DND-41 (cell line): ENCODE measurements at regions not wholly inside any gene's neighbourhood (a gene's known extent, or its start where the extent isn't known, plus 50 kb on each side); places are given as distances from the start of the nearest gene placed in this dataset.

Experiments used
- EZH2 ChIP-seq: IDR thresholded peaks from 3 replicates; pipeline ENCODE4 v1.6.1; 2012; ENCODE audit warnings: borderline replicate concordance, low read depth, mild to moderate bottlenecking, moderate library complexity, low read length, inconsistent platforms; ENCODE audit not compliant: severe bottlenecking
- TF ChIP-seq, protein P1 (sequence below): IDR thresholded peaks from 2 replicates; pipeline ENCODE4 v1.5.1; 2012; ENCODE audit warnings: borderline replicate concordance, low read length, moderate library complexity, mild to moderate bottlenecking; ENCODE audit not compliant: poor library complexity, severe bottlenecking; ENCODE audit errors: extremely low read depth

DNA sequence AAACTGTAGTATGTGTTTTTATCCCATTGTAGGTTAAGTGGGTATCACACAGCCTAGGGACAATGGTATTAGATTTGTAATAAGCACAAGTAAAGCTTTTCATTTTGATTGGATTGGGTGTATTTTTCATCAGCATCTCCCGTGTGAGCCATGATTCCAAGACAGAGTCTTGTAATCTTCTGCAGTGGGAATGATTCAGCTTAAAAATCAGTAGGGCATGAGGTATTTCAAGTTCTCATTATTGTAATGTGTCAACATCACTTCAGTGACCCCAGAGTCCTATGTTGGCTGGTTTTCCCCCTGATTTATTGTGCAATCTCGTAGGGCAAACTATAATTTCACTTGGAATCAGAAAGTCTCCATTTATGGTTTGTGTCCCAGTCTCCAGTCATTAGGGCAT lies 833.2 kb upstream of the RBFOX1 start:
- TF ChIP-seq, protein P1, sequence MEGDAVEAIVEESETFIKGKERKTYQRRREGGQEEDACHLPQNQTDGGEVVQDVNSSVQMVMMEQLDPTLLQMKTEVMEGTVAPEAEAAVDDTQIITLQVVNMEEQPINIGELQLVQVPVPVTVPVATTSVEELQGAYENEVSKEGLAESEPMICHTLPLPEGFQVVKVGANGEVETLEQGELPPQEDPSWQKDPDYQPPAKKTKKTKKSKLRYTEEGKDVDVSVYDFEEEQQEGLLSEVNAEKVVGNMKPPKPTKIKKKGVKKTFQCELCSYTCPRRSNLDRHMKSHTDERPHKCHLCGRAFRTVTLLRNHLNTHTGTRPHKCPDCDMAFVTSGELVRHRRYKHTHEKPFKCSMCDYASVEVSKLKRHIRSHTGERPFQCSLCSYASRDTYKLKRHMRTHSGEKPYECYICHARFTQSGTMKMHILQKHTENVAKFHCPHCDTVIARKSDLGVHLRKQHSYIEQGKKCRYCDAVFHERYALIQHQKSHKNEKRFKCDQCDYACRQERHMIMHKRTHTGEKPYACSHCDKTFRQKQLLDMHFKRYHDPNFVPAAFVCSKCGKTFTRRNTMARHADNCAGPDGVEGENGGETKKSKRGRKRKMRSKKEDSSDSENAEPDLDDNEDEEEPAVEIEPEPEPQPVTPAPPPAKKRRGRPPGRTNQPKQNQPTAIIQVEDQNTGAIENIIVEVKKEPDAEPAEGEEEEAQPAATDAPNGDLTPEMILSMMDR = no peak
- TF ChIP-seq EZH2 = no peak
